Fibroblast of lung (primary cell): ENCODE measurements at regions not wholly inside any gene's neighbourhood (a gene's known extent, or its start where the extent isn't known, plus 50 kb on each side); places are given as distances from the start of the nearest gene placed in this dataset.
A peak's percentile ranks its signal among the peaks of the same experiment; 100 is the strongest.

Experiments used
- DNase-seq, 2 donors: peaks; one replicate each; pipeline versions ENCODE4 v3.0.0 to v3.0.0-alpha.2; 2010; ENCODE audit warnings: low read depth in 2 of 2
- H2AFZ ChIP-seq: 2 replicates; pipeline ENCODE4 v1.5.1; 2012; ENCODE audit warnings: low read length, control low read depth, inconsistent platforms
- H3K27ac ChIP-seq: 2 replicates; pipeline ENCODE4 v1.5.1; 2011; ENCODE audit warnings: low read length, control low read depth; ENCODE audit not compliant: insufficient read depth
- H3K27me3 ChIP-seq: 2 replicates; pipeline ENCODE4 v1.5.1; 2011; ENCODE audit warnings: mild to moderate bottlenecking, low read length; ENCODE audit not compliant: control insufficient read depth, insufficient read depth
- H3K36me3 ChIP-seq: 2 replicates; pipeline ENCODE4 v1.5.1; 2011; ENCODE audit warnings: low read length; ENCODE audit not compliant: control insufficient read depth, insufficient read depth
- H3K4me1 ChIP-seq: 2 replicates; pipeline ENCODE4 v1.5.1; 2011; ENCODE audit warnings: low read length; ENCODE audit not compliant: control insufficient read depth, insufficient read depth; ENCODE audit errors: extremely low read depth
- H3K4me2 ChIP-seq: 2 replicates; pipeline ENCODE4 v1.5.1; 2011; ENCODE audit warnings: low read length, control low read depth; ENCODE audit not compliant: insufficient read depth; ENCODE audit errors: extremely low read depth
- H3K4me3 ChIP-seq, 4 experiments: fragments of 200-600 bp in 1 of 4; sonication (generic) in 1 of 4; replicated peaks in 1 of 4; 2 replicates each; pipeline ENCODE4 v1.5.1; 2011 to 2016; ENCODE audit warnings: low read length in 4 of 4, low read depth in 3 of 4, mild to moderate bottlenecking in 3 of 4, control low read depth in 2 of 4, inconsistent platforms in 1 of 4, mixed read lengths in 1 of 4; ENCODE audit not compliant: insufficient read depth in 1 of 4; ENCODE audit errors: control extremely low read depth in 1 of 4
- H3K79me2 ChIP-seq: 2 replicates; pipeline ENCODE4 v1.5.1; 2012; ENCODE audit warnings: mild to moderate bottlenecking, low read length, inconsistent platforms; ENCODE audit not compliant: control insufficient read depth, insufficient read depth
- H3K9ac ChIP-seq: 2 replicates; pipeline ENCODE4 v1.5.1; 2011; ENCODE audit warnings: mild to moderate bottlenecking, low read length, control low read depth; ENCODE audit not compliant: insufficient read depth
- H3K9me3 ChIP-seq: 2 replicates; pipeline ENCODE4 v1.5.1; 2012; ENCODE audit warnings: low read depth, low read length; ENCODE audit not compliant: control insufficient read depth, insufficient read depth
- H4K20me1 ChIP-seq: 2 replicates; pipeline ENCODE4 v1.5.1; 2011; ENCODE audit warnings: low read length; ENCODE audit not compliant: control insufficient read depth, insufficient read depth; ENCODE audit errors: extremely low read depth
- CTCF ChIP-seq, 2 donors: IDR thresholded peaks in 1 of 2; conservative IDR thresholded peaks in 1 of 2; 1 replicate in 1 of 2; 2 replicates in 1 of 2; pipeline ENCODE4 v1.5.1; 2011 to 2012; ENCODE audit warnings: low read length in 2 of 2, control low read depth in 1 of 2, inconsistent platforms in 1 of 2, low read depth in 1 of 2, mild to moderate bottlenecking in 1 of 2
- EZH2 ChIP-seq: IDR thresholded peaks from 2 replicates; pipeline ENCODE4 v1.5.1; 2012; ENCODE audit warnings: low read length, control low read depth, mild to moderate bottlenecking; ENCODE audit errors: missing control alignments

GRCh38 chr2:160566717-160567116 is 73.1 kb upstream of the RBMS1 start:
- Histone ChIP-seq H2AFZ (no peak overlapping the region), H3K4me2 (no peak overlapping the region), H3K4me3 (no peak overlapping the region), H4K20me1 (no peaks in the 10 kb centered on the region), H3K27me3 (no peaks in the 10 kb centered on the region), H3K79me2 (no peaks in the 10 kb centered on the region), H3K4me1 (no peaks in the 10 kb centered on the region), H3K9me3 (no peaks in the 10 kb centered on the region), H3K36me3 (peaks cover 1% of the 10 kb centered on the region), H3K27ac (no peak overlapping the region), H3K9ac (no peak overlapping the region)
- TF ChIP-seq CTCF (conservative IDR thresholded peaks at IDR 0.05 in 1 of 2, IDR thresholded peaks at IDR 0.05 in 1 of 2; ENCODE audit: low read depth in 1 of 2, low read length in 2 of 2): no peak
- no peak for TF ChIP-seq EZH2
- peak in 1 of 2 donors; percentile 75 for DNase-seq

- Histone ChIP-seq H3K9me3 (no peaks in the 10 kb centered on the region), H3K4me3 (no peak overlapping the region), H3K27me3 (no peaks in the 10 kb centered on the region), H3K79me2 (no peaks in the 10 kb centered on the region), H3K4me2 (no peak overlapping the region), H3K9ac (no peak overlapping the region), H3K36me3 (peaks cover 1% of the 10 kb centered on the region), H3K27ac (no peak overlapping the region), H2AFZ (no peak overlapping the region), H4K20me1 (no peaks in the 10 kb centered on the region), H3K4me1 (no peaks in the 10 kb centered on the region)
- TF ChIP-seq EZH2 (no peak), CTCF (conservative IDR thresholded peaks at IDR 0.05 in 1 of 2, IDR thresholded peaks at IDR 0.05 in 1 of 2; ENCODE audit: low read depth in 1 of 2, low read length in 2 of 2) (no peak)
- DNase-seq: no peak
Observed at GRCh38 chr2:160568856-160569255, 75.2 kb upstream of the RBMS1 start.

GRCh38 chr2:160570376-160570775 is 76.8 kb upstream of the RBMS1 start:
- H3K9ac ChIP-seq: no peak overlapping the region

More at GRCh38 chr2:160570376-160570775, 76.8 kb upstream of the RBMS1 start:
- no peak for DNase-seq
- peaks cover 1% of the 10 kb centered on the region for H3K36me3 ChIP-seq
- H3K27me3 ChIP-seq: no peaks in the 10 kb centered on the region
- peaks cover 2% of the 10 kb centered on the region for H3K4me1 ChIP-seq
- no peak overlapping the region for H3K4me3 ChIP-seq
- no peaks in the 10 kb centered on the region for H3K79me2 ChIP-seq
- TF ChIP-seq EZH2 (no peak), CTCF (conservative IDR thresholded peaks at IDR 0.05 in 1 of 2, IDR thresholded peaks at IDR 0.05 in 1 of 2; ENCODE audit: low read depth in 1 of 2, low read length in 2 of 2) (no peak)
- no peak overlapping the region for H3K4me2 ChIP-seq
- no peak overlapping the region for H2AFZ ChIP-seq
- H3K27ac ChIP-seq: no peak overlapping the region
- H3K9me3 ChIP-seq: no peaks in the 10 kb centered on the region
- no peaks in the 10 kb centered on the region for H4K20me1 ChIP-seq
